AG09309 (cell line): ENCODE measurements at regions not wholly inside any gene's neighbourhood (a gene's known extent, or its start where the extent isn't known, plus 50 kb on each side); places are given as distances from the start of the nearest gene placed in this dataset.

Experiments used
- DNase-seq: peaks from one replicate; pipeline ENCODE4 v3.0.0-alpha.2; 2010; ENCODE audit warnings: low read depth
- H3K4me3 ChIP-seq: 2 replicates; pipeline ENCODE4 v1.5.1; 2011; ENCODE audit warnings: mild to moderate bottlenecking, low read depth, low read length, moderate library complexity; ENCODE audit not compliant: control insufficient read depth
- TF ChIP-seq, protein P1 (sequence below): IDR thresholded peaks from 2 replicates; pipeline ENCODE4 v1.5.1; 2011; ENCODE audit warnings: mild to moderate bottlenecking, low read depth, low read length, inconsistent platforms; ENCODE audit not compliant: insufficient read depth, control insufficient read depth; ENCODE audit errors: missing control alignments

DNA sequence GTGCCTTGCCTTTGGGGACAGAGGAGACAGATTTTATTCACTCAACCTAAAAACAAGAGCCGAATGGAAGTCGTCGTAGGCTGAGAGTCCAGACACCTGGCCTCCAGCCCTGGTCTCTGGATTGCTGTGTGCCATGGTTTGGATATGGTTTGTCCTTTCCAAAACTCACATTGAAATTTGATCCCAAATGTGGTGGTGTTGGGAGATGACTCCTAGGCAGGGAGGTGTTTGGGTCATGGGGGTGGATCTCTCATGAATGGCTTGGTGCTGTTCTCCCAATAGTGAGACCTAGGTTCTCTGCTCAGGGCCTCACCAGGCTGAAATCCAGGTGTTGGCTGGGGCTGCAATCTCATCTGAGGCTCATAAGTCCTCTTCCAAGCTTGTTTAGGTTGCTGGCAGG lies 75.5 kb downstream of the FOXD2 start:
- DNase-seq = no peak
- TF ChIP-seq, protein P1, sequence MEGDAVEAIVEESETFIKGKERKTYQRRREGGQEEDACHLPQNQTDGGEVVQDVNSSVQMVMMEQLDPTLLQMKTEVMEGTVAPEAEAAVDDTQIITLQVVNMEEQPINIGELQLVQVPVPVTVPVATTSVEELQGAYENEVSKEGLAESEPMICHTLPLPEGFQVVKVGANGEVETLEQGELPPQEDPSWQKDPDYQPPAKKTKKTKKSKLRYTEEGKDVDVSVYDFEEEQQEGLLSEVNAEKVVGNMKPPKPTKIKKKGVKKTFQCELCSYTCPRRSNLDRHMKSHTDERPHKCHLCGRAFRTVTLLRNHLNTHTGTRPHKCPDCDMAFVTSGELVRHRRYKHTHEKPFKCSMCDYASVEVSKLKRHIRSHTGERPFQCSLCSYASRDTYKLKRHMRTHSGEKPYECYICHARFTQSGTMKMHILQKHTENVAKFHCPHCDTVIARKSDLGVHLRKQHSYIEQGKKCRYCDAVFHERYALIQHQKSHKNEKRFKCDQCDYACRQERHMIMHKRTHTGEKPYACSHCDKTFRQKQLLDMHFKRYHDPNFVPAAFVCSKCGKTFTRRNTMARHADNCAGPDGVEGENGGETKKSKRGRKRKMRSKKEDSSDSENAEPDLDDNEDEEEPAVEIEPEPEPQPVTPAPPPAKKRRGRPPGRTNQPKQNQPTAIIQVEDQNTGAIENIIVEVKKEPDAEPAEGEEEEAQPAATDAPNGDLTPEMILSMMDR = no peak
- H3K4me3 ChIP-seq = no peak overlapping the region

DNA sequence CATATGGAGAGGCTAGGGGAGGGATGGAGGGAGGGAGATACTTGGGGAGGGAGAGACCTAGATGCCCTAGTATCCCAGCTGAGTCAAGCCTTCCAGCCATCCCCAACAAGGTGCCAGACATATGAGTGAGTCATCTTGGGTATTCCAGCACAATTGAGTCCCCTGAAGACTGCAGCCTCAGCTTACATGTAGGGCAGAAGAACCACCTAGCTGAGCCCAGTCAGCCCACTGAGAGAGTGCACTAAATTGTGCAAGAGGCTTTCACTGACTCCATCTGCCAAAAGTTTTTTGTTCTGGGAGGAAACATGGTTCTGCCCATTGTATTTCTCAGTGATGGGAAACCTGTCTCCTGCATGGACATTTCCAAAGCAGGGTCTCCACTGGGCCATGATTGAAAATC lies 76.4 kb downstream of the FOXD2 start:
- TF ChIP-seq, protein P1 = no peak
- no peak for DNase-seq
- H3K4me3 ChIP-seq = no peak overlapping the region

DNA sequence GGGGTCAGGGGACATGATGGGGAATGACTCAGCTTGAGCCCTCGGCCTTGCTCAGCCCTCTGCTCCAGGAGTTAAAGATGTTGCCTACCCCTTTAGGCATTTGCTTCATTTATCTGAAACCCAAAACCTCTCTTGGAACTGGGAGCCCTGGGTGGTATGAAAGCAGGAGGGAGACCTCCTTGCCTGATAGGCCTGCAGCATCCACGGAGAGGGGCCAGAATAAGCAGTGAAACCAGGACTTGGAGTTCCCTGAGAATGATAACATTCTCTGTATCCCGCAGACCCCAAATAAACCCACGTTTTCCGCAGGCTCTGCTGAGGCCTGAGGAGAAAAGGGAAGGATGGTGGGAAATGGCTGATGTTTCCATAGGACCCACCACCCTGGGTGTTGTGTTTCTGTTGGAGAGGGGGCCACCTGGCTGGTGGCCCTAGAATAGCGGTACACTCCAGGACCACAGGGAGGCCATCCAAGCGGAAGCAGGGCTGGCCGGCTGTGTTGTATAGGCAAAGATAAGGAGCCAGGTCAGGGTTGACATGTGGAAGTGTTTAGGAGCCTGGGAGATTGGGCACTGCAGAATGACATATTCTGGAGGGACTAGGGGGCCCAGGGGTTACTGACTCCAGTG lies 77.4 kb downstream of the FOXD2 start:
- DNase-seq = no peak
- no peak overlapping the region for H3K4me3 ChIP-seq
- TF ChIP-seq, protein P1 = no peak

DNA sequence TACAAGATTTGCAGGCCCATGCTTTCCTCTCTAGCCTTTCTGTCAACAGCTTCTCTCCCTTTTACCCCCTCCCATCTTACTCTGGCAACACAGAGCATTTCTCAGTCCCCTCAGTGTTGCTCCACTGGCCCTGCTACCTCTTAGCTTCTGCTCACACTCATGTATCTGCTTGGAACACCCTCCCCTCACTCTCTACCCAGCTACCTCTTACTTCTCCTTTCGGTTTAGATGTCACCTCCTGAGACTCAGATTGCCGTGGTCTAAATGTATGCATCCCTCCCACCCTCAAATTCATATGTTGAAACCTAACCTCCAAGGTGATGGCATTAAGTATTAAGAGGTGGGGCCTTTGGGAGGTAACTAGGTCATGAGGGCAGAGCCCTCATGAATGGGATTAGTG lies 80.1 kb downstream of the FOXD2 start:
- DNase-seq = no peak
- TF ChIP-seq, protein P1 = no peak
- no peak overlapping the region for H3K4me3 ChIP-seq

DNA sequence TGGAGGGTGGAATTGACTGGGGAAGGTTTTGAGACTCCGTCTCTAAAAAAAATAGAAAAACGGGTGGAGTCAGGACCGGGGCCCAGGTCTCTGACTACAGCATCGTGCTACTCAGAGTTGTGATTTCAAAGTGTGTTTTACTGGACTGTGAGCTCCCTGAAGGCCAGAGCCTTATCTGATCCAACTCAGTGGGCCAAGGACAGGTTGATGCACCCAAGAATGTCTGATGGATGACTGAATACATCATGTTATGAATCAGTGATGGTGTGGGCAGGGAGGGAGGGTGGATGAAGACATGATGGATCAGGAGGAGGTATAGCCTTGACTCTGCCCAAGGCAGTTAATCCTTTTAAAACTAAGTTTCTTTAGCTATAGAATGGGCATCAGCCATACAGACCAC lies 81.6 kb downstream of the FOXD2 start:
- no peak for DNase-seq
- H3K4me3 ChIP-seq = no peak overlapping the region
- TF ChIP-seq, protein P1 = no peak

DNA sequence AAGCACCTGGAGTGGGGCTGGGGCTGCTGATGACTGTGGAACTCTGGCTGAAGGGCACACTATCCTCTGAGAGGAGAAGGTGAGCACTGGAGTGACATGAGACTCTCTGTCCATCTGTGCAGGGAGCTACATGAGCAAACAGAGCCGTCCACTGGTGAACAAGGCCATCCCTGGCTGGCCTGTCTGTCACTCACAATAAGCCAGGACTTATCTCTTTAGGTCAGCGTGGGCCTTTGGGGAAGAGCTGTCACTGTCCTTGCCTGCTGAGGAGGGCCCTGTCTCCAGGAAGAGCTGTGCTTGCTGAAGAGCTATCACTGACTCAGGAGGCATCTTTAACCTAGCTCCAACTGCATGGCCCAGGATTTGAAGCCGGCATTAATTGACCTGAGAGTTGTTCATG lies 82.1 kb downstream of the FOXD2 start:
- no peak overlapping the region for H3K4me3 ChIP-seq
- TF ChIP-seq, protein P1 = no peak
- no peak for DNase-seq

DNA sequence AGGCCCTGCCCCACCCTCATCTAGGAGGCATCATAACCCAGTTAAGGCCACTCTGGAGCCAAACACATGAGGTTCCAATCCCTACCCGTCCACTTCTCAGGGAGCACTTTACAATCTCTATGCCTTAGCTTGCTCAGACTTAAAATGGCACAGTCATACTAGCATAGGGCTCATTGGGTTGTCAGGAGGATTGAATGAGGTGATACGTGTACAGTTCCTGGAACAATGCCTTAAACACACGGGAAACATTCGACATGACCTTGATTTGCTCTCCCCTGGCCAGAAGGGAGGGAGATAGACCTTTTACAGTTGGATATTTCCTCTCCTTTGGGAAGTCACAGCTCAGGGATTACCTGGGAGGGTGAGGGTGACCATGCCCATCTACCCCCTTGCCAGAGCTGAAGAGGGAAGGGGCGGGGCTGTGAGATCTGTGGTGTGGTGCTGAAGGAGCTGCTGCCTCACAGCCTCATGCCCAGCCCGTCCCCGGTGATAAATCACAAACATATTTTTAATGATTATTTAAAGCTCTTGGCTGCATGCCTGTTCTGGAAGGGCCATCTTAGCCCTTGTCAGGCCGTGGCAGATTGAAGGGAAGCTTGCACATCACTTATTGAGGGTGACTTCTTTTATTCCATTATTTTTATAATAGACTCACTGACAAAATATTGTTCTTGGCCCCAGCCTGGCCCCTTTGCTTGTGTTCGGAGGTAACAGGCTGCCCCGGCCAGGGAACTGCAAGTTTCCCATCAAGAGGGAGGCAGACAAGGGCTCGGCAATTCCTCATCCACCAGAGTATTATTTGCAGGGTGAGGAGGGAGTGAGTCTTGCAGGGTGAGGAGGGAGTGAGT lies 83.4 kb downstream of the FOXD2 start:
- no peak overlapping the region for H3K4me3 ChIP-seq
- DNase-seq = no peak
- TF ChIP-seq, protein P1 = no peak
